ENCODE measurements at regions not wholly inside any gene's neighbourhood (a gene's known extent, or its start where the extent isn't known, plus 50 kb on each side); places are given as distances from the start of the nearest gene placed in this dataset.

- TF ChIP-seq, protein P1, sequence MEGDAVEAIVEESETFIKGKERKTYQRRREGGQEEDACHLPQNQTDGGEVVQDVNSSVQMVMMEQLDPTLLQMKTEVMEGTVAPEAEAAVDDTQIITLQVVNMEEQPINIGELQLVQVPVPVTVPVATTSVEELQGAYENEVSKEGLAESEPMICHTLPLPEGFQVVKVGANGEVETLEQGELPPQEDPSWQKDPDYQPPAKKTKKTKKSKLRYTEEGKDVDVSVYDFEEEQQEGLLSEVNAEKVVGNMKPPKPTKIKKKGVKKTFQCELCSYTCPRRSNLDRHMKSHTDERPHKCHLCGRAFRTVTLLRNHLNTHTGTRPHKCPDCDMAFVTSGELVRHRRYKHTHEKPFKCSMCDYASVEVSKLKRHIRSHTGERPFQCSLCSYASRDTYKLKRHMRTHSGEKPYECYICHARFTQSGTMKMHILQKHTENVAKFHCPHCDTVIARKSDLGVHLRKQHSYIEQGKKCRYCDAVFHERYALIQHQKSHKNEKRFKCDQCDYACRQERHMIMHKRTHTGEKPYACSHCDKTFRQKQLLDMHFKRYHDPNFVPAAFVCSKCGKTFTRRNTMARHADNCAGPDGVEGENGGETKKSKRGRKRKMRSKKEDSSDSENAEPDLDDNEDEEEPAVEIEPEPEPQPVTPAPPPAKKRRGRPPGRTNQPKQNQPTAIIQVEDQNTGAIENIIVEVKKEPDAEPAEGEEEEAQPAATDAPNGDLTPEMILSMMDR (IDR thresholded peaks at IDR 0.05): no peak
- no peak for TF ChIP-seq POLR2A (IDR thresholded peaks at IDR 0.05)
Observed at GRCh38 chrX:39504227-39504626, 593.5 kb downstream of the BCOR start.
